ENCODE measurements at regions not wholly inside any gene's neighbourhood (a gene's known extent, or its start where the extent isn't known, plus 50 kb on each side); places are given as distances from the start of the nearest gene placed in this dataset.

GRCh38 chr2:59967691-59968090 lies 585.8 kb downstream of the BCL11A start (continued):
- no peak for TF ChIP-seq RNF2 (IDR thresholded peaks at IDR 0.05; ENCODE audit: borderline replicate concordance, low read depth, low read length, missing control alignments, poor library complexity, severe bottlenecking)
- TF ChIP-seq SP1 (IDR thresholded peaks at IDR 0.05; ENCODE audit: low read depth, low read length), result no peak
- no peak for TF ChIP-seq HDAC6 (IDR thresholded peaks at IDR 0.05; ENCODE audit: low read depth, low read length)
- TF ChIP-seq ASH2L (IDR thresholded peaks at IDR 0.05; ENCODE audit: low read length), result no peak
- TF ChIP-seq BACH1 (IDR thresholded peaks at IDR 0.05; ENCODE audit: low read length), result no peak
- TF ChIP-seq PHF8 (conservative IDR thresholded peaks at IDR 0.05; ENCODE audit: low read depth, low read length), result no peak
- TF ChIP-seq CEBPB (IDR thresholded peaks at IDR 0.05; ENCODE audit: low read depth, low read length), result no peak
